ENCODE measurements at regions not wholly inside any gene's neighbourhood (a gene's known extent, or its start where the extent isn't known, plus 50 kb on each side); places are given as distances from the start of the nearest gene placed in this dataset.

DNA sequence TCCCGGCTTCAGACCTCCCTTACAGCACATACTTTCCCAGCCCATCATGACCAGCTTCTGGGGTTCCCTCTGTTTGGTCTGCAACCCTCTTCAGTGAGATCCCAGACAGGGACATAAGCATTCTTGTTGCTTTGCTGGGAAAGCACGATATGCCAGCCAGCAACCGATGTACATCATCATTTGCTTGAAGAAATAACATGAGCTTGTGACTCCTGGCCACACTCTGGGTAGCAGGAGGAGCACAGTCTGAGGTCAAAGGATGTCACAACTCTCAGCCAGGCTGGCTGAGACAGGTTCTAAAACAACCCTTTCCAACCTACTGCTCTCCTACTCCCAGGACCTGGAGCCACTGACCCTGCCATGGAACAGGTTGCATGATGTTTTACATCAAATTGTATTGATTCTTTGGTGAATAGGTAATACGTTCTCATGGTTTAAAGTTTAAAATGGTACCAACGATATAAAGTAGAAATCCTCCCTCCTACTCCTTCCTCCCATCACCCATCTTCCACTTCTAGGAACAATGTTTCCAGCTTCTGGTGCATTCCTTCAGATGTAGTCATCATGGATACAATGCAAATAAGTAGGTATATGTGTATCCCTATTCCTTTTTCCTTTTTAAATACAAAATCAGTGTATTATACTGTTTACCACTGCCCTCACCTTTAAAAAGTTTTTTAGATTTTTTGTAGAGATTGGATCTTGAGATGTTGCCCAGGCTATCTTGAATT, 190.3 kb downstream of the OPA1 start (continued):
- TF ChIP-seq REST (IDR thresholded peaks at IDR 0.05) (no peak), NR2F2 (IDR thresholded peaks at IDR 0.05) (no peak), SP1 (IDR thresholded peaks at IDR 0.05) (no peak)

DNA sequence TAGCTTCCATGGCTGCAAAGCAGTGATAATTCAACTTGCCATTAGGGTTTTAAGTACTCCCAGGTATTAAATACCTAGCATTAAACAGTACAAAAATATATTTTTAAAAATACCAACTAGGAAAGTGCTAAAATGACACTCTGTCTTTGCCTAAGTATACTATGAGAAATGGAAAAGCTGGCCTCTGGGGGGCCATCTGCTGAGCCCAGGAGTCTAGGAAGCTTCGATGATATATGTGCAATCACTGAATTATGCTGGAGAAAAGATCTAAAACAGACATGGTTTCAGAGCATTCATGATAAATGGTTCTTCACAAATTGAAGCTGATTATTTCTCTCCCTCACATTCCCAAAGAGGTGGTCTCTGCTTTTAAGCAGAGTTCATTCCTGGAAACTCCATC, 191.8 kb downstream of the OPA1 start:
- H3K9me3 ChIP-seq (ENCODE audit: control insufficient read depth in 4 of 4, low read length in 3 of 4): no peaks in the 10 kb centered on the region
- no peak for TF ChIP-seq RXRA (IDR thresholded peaks at IDR 0.05)
- TF ChIP-seq EGR1 (IDR thresholded peaks at IDR 0.05; ENCODE audit: low read depth in 2 of 2): no peak
- TF ChIP-seq HNF4G (IDR thresholded peaks at IDR 0.05): no peak
- no peak for TF ChIP-seq MAX (IDR thresholded peaks at IDR 0.05)
- TF ChIP-seq REST (IDR thresholded peaks at IDR 0.05): no peak
- no peak for TF ChIP-seq CTCF (IDR thresholded peaks at IDR 0.05; ENCODE audit: low read depth, low read length, missing input control)
- TF ChIP-seq JUND (IDR thresholded peaks at IDR 0.05): no peak
- 91% methylated on average over 1 of the region's 1 CpG for WGBS

DNA sequence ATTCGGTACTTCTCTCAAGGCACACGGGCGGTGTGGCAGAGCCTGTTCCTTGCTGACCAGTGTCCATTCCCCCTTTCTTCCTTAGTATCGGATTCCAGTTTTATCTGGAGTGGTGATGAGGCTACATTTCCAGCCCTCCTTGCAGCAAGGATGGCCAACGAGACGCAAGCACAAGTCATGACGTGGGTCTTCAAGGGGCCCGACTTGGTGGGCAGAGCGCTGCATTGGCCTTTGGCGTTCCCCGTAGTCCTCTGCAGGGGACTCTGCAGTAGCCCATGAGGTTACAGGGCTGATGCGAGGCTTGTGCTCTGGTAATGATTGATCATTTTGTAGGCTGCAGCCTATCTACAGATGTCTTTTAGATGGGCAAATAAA, 194.5 kb downstream of the OPA1 start:
- no peak for DNase-seq (ENCODE audit: low spot score)
- Histone ChIP-seq H3K36me3 (ENCODE audit: control insufficient read depth in 4 of 4, insufficient read depth in 3 of 4, low read depth in 1 of 4, low read length in 3 of 4) (no peaks in the 10 kb centered on the region), H3K9me3 (ENCODE audit: control insufficient read depth in 4 of 4, low read length in 3 of 4) (no peaks in the 10 kb centered on the region), H3K4me1 (ENCODE audit: control insufficient read depth in 4 of 4, insufficient read depth in 4 of 4, low read length in 3 of 4) (no peaks in the 10 kb centered on the region), H3K27me3 (ENCODE audit: control insufficient read depth in 4 of 4, insufficient read depth in 4 of 4, low read length in 3 of 4) (no peaks in the 10 kb centered on the region), H3K4me3 (ENCODE audit: low read depth in 1 of 3, low read length in 3 of 3) (no peak overlapping the region), H3K27ac (ENCODE audit: low read depth in 1 of 2, low read length in 2 of 2) (no peak overlapping the region), H3K9ac (ENCODE audit: low read depth in 1 of 2, low read length in 2 of 2) (no peak overlapping the region)
- WGBS: 86% methylated on average over 12 of the region's 12 CpGs
- TF ChIP-seq JUND (IDR thresholded peaks at IDR 0.05) (no peak), RXRA (IDR thresholded peaks at IDR 0.05) (no peak), FOXA2 (IDR thresholded peaks at IDR 0.05) (no peak), YY1 (IDR thresholded peaks at IDR 0.05) (no peak), ATF3 (IDR thresholded peaks at IDR 0.05) (no peak), GABPA (IDR thresholded peaks at IDR 0.05 in 1 of 2, conservative IDR thresholded peaks at IDR 0.05 in 1 of 2) (no peak), HNF4G (IDR thresholded peaks at IDR 0.05) (no peak), RAD21 (IDR thresholded peaks at IDR 0.05) (no peak), CTCF (IDR thresholded peaks at IDR 0.05; ENCODE audit: low read depth, low read length, missing input control) (no peak)
- TF ChIP-seq, protein P1, sequence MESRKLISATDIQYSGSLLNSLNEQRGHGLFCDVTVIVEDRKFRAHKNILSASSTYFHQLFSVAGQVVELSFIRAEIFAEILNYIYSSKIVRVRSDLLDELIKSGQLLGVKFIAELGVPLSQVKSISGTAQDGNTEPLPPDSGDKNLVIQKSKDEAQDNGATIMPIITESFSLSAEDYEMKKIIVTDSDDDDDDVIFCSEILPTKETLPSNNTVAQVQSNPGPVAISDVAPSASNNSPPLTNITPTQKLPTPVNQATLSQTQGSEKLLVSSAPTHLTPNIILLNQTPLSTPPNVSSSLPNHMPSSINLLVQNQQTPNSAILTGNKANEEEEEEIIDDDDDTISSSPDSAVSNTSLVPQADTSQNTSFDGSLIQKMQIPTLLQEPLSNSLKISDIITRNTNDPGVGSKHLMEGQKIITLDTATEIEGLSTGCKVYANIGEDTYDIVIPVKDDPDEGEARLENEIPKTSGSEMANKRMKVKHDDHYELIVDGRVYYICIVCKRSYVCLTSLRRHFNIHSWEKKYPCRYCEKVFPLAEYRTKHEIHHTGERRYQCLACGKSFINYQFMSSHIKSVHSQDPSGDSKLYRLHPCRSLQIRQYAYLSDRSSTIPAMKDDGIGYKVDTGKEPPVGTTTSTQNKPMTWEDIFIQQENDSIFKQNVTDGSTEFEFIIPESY (IDR thresholded peaks at IDR 0.05): no peak

More for the DNA sequence above, 191.8 kb downstream of the OPA1 start:
- Histone ChIP-seq H3K4me1 (ENCODE audit: control insufficient read depth in 4 of 4, insufficient read depth in 4 of 4, low read length in 3 of 4) (peaks cover 0 to 2% (median 0%) of the 10 kb centered on the region in 4 donors), H3K36me3 (ENCODE audit: control insufficient read depth in 4 of 4, insufficient read depth in 3 of 4, low read depth in 1 of 4, low read length in 3 of 4) (no peaks in the 10 kb centered on the region), H3K27ac (ENCODE audit: low read depth in 1 of 2, low read length in 2 of 2) (no peak overlapping the region), H3K27me3 (ENCODE audit: control insufficient read depth in 4 of 4, insufficient read depth in 4 of 4, low read length in 3 of 4) (no peaks in the 10 kb centered on the region), H3K9ac (ENCODE audit: low read depth in 1 of 2, low read length in 2 of 2) (no peak overlapping the region), H3K4me3 (ENCODE audit: low read depth in 1 of 3, low read length in 3 of 3) (no peak overlapping the region)
- no peak for DNase-seq (ENCODE audit: low spot score)

All from liver (tissue), 8 donors.